ENCODE measurements at regions not wholly inside any gene's neighbourhood (a gene's known extent, or its start where the extent isn't known, plus 50 kb on each side); places are given as distances from the start of the nearest gene placed in this dataset.

DNA sequence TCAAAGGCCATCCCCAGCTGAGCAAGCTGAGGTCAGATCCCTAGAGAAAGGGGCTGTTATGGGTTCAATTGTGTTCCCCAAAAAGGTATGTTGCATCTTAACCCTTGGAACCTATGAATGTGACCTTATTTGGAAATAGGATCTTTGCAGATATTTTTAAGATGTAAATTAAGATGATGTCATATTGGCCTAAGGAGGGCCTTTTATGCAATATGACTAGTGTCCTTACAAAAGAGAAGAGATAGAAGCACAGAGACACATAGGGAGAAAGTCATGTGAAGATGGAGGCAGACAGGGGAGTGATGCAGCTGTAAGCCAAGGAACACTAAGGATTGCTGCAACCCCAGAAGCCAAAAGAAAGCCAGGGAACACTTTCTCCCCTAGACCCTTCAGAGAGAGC, 144.3 kb upstream of the TAB2 start:
- TF ChIP-seq CTCF (conservative IDR thresholded peaks at IDR 0.05; ENCODE audit: control insufficient read depth, insufficient read depth, low read depth, low read length): no peak
- DNase-seq (ENCODE audit: low read depth): no peak
- H3K4me3 ChIP-seq (ENCODE audit: control insufficient read depth, low read depth, low read length): no peak overlapping the region

DNA sequence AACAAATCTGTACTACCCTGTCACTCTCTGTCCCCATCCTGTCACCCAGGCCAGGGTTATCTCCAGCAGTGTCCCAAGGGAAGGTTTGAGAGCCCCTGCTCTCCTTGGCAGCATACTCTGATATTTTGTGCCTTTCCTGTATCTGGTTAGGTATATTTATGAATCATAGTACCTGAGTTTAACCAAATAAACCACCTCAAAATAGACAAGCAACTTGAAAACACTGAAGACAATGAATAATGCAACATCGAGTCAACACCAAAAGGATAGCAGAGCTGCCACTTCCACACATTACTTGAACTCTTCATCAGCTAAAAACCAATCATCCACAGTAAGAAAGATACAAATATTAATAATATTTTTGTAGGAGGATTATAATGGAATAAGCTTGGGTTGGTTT, 142.6 kb upstream of the TAB2 start:
- no peak for TF ChIP-seq CTCF (conservative IDR thresholded peaks at IDR 0.05; ENCODE audit: control insufficient read depth, insufficient read depth, low read depth, low read length)
- no peak for DNase-seq (ENCODE audit: low read depth)

DNA sequence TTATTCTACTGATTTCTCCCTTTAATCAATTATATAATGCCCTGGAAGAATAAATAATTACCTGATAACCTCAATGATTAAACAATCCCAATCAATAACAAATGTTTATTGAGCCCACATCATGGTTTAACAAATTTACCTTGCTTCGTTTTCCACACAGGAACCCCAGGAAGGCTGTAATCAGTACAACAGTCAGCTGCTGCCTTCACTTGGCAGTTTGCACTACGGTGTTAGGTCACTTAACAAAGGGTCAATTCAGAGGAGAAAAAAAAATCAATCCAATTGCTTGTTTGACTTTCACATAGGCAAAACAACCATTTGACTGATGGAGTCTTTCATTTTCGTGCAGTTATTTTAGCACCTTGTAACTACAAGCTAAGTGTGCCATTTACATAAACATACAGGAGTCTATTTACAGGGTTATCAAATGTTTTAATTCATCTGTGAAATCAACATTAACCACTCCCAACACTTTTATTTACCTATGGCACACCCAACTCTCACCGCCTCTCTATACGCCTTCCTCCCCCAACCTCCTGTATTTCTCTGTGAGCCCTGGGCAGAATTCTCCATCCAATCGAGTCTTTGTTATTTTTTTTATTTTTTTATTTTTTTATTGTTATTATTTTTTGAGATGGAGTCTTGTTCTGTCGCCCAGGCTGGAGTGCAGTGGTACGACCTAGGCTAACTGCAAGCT, 140.4 kb upstream of the TAB2 start:
- no peak for DNase-seq (ENCODE audit: low read depth)
- TF ChIP-seq CTCF (conservative IDR thresholded peaks at IDR 0.05; ENCODE audit: control insufficient read depth, insufficient read depth, low read depth, low read length): no peak
- no peak overlapping the region for H3K4me3 ChIP-seq (ENCODE audit: control insufficient read depth, low read depth, low read length)

More for the DNA sequence above, 142.6 kb upstream of the TAB2 start:
- H3K4me3 ChIP-seq (ENCODE audit: control insufficient read depth, low read depth, low read length): no peak overlapping the region

DNA sequence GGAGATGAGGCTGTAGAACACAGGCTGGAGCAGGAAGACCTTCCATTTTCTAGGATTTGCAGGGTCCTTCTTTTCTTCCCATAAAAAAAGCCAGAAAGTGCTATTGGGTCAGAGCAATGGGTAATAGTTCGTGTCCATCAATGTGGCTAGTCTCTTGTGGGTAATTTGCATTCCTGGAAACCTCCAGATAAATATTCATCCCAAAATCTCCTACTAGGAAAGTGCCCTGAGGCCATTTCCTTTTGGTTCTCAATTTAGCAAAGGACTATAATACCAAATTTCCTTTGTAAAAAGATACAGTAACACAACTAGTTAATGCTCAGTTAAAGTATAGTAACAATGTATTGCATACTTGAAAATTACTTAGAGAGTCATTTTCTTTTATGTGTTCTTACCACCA, 138.1 kb upstream of the TAB2 start:
- DNase-seq (ENCODE audit: low read depth): no peak
- H3K4me3 ChIP-seq (ENCODE audit: control insufficient read depth, low read depth, low read length): no peak overlapping the region
- no peak for TF ChIP-seq CTCF (conservative IDR thresholded peaks at IDR 0.05; ENCODE audit: control insufficient read depth, insufficient read depth, low read depth, low read length)

DNA sequence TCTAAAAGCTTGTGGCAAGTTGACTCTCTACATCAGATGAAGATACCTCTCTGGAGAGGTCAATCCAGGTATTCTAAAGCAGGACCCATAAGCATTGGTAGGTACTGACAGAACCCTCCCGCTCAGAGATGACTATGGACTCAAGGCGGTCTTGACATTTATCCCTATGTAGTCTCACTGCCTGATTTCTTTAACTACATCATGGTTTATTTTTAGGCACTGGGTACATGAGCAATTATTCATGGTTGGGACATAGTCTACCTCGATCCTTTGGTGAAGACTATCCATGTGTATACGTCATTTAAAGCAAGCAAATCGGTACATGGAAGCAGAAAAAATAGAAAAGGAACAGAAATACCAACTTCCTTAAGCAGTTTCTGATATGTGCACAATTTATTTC, 136.2 kb upstream of the TAB2 start:
- no peak for TF ChIP-seq CTCF (conservative IDR thresholded peaks at IDR 0.05; ENCODE audit: control insufficient read depth, insufficient read depth, low read depth, low read length)
- no peak overlapping the region for H3K4me3 ChIP-seq (ENCODE audit: control insufficient read depth, low read depth, low read length)
- DNase-seq (ENCODE audit: low read depth): no peak

GRCh38 chr6:149182262-149182661, 135.2 kb upstream of the TAB2 start:
- no peak for TF ChIP-seq CTCF (conservative IDR thresholded peaks at IDR 0.05; ENCODE audit: control insufficient read depth, insufficient read depth, low read depth, low read length)
- H3K4me3 ChIP-seq (ENCODE audit: control insufficient read depth, low read depth, low read length): no peak overlapping the region
- DNase-seq (ENCODE audit: low read depth): no peak

DNA sequence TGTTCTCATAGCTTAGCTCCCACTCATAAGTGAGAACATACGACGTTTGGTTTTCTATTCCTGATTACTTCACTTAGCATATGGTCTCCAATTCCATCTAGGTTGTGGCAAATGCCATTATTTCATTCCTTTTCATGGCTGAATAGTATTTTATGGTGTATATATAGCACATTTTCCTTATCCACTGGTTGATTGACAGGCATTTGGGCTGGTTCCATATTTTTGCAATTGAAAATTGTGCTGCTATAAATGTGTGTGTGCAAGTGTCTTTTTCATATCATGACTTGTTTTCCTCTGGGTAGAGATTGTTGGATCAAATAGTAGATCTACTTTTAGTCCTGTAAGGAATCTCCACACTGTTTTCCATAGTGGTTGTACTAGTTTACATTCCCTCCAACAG, 133.0 kb upstream of the TAB2 start:
- H3K4me3 ChIP-seq (ENCODE audit: control insufficient read depth, low read depth, low read length): no peak overlapping the region
- TF ChIP-seq CTCF (conservative IDR thresholded peaks at IDR 0.05; ENCODE audit: control insufficient read depth, insufficient read depth, low read depth, low read length): no peak
- DNase-seq (ENCODE audit: low read depth): no peak
